HG03439 (cell line): ENCODE measurements at regions not wholly inside any gene's neighbourhood (a gene's known extent, or its start where the extent isn't known, plus 50 kb on each side); places are given as distances from the start of the nearest gene placed in this dataset.

ENCODE experiments used
- ATAC-seq: cut with Tn5 transposase; IDR thresholded peaks from one replicate; pipeline ENCODE4 v1.9.1; 2021; ENCODE audit warnings: mild to moderate bottlenecking, moderate library complexity; ENCODE audit not compliant: unreplicated experiment

DNA sequence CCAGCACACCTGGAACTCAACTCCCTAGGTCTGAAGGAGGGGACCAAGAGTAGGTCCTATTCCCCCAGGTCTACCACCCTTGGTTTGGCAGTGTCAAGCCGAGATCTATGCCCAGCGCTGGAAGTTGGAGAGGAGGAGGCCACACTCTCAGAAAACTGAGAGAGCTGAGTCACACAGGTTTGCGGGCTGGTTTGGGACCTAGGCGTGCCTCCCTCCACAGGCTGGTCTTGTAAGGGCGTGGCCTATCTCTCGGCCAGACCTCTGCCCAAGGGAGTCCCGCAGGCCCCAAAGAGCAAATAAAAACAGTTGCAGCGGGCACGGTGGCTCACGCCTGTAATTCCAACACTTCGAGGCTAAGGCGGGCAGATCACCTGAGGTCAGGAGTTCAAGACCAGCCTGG lies 52.9 kb upstream of the INTU start:
- no peak for ATAC-seq

DNA sequence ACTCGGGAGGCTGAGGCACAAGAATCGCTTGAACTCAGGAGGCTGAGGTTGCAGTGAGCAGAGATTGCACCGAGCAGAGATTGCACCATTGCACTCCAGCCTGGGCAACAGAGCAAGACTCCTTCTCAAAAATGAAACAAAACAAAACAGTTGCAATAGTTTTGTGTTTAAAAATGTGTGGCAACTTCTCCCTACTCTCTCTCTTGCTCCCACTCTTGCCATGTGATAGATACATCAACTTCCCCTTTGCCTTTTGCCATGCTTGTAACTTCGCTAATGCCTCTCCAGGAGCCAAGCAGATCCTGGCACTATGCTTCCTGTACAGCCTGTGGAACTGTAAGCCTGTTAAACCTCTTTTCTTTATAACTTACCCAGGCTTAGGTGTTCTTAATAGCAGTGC lies 52.5 kb upstream of the INTU start:
- ATAC-seq: no peak

DNA sequence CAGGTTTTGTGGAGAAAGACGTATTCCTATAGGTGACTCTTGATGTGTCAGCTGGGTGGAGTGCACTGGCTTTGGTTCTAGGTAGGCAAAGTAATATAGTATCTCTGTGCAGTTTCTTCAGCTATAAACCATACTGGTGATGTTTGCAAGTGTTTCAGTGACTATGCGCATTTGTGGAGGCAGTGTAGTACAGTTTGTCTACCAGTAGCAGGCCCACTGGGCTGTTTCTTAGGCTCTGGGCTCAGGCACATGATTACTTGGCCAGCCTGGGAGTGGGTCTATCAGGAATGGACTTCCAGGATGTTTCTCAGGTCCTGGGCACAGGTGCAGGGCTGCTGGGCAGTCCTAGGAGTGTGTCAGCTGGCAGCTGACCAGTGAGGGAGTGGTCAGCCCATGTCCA lies 51.9 kb upstream of the INTU start:
- ATAC-seq: no peak
